Activated T-cell treated with anti-CD3 and anti-CD28 coated beads, Interleukin-2, amount 50 U/mL, for 48 hours (primary cell): ENCODE measurements at regions not wholly inside any gene's neighbourhood (a gene's known extent, or its start where the extent isn't known, plus 50 kb on each side); places are given as distances from the start of the nearest gene placed in this dataset.

Experiments
- DNase-seq, 2 experiments: peaks; one replicate each; pipeline ENCODE4 v3.0.0-alpha.2; 2020

DNA sequence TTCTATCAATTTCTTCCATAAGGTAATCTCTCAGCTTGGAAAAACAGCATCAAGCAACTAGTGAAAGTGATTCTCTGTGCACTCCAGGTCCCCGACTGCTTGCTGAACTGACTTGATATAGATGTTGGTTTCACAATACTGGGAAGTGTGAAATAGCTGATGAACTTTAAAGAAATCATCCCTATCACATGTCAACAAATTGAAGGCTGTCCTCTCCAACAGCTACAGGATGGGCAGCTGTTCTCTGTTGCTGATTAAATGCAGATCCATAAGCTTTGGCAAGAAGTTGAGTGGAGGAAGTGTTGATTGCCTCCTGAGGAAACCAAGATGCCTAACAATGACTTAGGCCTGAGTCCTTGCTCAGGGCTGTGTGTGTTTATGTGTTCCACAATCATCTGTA is 130.4 kb upstream of the GDF10 start:
- DNase-seq, result no peak

DNA sequence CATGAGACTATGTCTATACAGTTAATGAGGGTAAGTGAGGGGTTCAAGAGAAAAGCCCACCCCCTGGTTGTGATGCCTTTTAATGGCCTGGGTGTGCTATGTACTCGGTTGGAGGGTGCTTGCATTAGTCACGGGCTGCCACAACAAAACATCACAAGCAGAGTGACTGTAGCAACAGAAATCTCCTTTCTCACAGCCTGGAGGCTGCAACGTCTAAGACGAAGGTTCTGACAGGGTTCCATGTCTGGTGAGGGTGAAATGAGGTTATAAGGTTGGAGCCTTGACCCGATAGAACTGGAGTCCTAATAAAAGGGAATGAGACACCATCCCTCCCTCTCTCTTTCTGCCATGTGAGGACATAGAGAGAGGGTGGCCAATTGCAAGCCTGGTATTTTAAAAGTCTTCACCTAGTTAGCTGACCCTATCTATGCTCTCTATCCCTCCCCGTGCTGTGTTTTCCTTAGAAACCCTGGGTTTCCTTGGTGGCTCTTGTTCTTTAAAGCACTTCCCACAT is 126.0 kb upstream of the GDF10 start:
- no peak for DNase-seq

DNA sequence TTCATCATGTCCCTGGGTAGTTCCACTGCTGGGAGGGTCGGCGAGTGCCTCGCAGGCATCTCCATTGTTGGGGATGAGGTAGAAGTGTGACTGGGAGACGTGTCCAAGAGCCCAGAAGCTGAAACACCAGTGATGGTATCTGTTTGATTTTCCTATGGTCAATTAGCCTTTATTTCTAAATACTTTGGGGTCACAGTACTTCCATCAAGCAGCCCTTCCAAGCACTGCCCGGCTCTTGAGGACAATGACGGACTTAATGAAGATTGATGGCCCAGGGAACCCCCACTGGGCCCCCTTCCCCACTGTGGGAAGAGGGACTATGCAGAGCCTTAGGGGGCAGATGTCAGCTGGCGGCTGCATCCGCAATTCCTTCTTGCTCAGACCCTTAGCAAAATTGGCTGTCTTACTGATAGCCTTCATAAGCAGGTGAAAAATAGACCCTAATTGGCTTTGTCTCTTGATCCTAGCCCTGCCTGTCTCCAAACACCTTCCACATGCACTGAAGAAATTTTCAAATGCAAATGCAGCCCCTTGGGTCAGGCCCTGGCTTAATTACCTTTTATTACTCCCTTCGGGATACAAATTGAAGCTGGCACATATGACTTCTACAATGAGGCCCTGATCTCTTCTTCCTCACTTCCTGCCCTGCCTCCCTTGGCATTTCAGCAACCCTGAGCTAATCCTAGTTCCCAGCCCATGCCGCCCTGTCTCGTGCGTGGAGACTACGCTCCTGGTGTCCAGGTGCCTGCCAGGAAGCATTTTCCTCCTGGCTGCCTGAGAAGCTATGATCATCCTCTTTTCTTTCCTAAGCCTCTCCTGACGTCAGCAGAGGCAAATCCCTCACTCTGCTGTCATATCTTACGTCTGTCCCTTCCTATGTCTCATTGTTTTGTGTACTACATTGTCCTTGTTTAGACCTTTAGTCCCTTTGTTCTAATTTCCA is 124.5 kb upstream of the GDF10 start:
- no peak for DNase-seq

DNA sequence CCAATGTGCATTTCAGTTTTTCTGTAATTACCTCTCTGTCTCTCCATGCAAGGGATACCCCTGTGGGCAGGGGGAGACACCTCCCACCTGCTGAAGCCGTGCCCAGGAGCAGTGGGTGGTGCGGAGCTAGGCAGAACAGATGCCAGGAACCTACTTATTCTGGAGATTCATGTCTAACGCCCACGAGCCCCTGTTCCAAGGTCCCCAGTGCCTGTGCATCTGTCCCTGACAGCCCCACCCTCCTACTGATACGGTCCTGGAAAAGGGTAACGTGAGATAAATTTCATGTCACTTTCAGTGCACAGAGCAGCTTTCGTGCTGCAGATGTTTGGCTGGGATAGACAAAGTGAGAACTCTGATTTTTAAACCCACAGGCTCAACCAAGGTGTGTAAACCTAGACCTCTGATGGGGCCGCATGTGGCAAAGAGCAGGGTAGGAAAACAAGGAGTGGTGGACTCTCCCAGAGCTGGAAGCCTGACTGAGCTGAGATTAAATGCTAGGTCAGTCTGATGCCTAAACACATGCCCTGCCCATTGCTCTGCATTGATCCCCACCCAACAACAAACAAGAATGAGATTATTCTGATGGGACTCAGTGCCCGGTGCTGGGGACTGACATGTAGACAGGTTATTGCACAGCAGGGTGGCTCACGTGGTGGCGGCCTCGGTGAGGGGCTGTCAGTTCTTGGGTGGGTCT is 123.6 kb upstream of the GDF10 start:
- no peak for DNase-seq

DNA sequence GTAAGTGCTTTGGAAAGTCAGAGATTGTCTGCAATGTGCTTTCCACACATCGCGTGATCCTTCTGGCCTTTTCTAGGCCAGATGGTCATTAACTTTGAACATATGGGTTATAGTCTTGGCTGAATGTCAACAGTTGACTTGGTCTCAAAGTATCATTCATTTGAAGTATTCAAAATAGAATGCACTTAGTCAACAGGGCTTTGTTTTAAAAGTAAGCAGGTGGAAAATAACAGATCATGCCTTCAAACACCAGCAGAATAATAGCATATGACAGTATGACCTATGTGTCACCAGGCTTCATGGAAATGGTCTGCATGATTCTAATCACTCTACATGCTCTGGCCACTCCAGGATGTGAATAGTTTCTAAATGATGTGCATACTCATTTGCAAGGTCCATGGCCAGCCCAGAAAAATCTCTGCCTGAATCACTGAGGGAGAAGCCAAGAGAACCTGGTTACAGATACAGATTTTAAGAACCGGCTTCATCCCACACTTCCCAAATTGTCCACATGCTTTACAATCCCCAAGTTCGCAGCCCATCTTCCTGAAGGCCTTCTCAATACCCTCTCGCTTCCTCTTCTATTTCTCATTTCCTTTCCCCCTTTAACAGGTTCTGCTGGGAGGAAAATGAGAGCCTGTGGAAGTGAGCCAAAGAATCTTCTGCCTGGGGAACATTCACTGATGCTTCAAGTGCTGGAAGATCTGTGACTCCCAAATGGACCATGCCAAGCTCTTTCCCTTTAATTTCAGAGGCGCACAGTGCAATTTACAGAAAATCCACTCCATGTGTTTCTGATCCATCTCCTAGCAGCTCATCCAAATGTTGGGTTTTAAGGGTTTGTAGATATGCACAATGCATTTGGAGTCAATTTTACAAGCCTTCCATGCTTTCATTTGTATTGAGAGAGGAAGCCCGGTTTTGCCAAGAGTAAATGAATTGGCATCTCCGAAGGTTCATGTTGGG is 122.8 kb upstream of the GDF10 start:
- no peak for DNase-seq

DNA sequence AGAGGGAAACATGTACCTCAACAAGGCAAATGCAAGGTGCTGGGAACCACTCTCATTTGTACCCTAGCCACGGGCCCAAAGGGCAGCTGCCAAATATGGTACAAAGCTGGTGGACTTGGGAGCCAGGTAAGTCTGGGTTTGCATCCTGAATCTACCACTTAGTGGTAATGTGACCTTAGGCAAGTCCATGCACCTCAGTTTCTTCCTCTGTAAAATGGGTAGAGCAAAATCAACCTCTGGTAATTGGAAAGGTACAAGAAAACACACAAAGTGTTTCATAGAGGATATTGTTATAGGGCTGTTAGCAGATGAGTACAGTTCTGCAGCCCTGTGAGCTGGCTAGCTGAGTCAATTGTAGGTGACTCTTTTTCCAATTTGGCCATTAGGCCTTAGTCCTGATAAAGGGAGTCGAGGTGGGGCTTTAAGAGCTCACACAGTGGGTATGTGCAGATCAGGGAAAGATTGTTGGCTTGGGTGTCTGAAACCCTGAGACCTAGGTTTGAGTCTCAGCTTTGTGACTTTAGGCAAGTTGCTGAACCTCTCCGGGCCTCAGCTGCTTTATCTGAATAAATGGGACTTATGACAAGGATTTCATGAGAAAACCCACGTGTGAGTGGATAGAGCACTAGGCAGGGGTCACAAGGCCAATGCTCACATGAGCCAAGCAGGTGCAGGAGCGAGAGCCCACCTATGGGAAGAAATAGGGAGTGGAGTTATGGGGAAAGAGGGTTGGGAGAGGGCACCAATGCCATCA is 121.3 kb upstream of the GDF10 start:
- DNase-seq, result no peak

DNA sequence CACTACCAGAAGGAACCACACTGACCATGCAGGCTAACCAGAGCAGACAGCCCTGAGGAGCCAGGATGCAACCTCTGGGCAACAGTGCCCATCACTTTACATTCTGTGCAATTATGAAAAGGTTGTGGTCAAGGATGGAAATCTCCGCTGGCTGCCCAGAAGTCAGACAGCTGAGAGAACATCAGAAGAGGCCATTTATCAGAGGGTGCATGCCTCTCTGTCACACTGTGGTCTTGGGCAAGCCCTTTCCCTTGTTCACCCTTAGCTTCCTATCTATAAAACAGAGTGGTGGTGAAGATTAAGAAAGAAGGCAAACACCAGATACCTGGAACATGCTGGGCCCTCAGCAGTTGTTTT is 120.7 kb upstream of the GDF10 start:
- DNase-seq, result no peak

DNA sequence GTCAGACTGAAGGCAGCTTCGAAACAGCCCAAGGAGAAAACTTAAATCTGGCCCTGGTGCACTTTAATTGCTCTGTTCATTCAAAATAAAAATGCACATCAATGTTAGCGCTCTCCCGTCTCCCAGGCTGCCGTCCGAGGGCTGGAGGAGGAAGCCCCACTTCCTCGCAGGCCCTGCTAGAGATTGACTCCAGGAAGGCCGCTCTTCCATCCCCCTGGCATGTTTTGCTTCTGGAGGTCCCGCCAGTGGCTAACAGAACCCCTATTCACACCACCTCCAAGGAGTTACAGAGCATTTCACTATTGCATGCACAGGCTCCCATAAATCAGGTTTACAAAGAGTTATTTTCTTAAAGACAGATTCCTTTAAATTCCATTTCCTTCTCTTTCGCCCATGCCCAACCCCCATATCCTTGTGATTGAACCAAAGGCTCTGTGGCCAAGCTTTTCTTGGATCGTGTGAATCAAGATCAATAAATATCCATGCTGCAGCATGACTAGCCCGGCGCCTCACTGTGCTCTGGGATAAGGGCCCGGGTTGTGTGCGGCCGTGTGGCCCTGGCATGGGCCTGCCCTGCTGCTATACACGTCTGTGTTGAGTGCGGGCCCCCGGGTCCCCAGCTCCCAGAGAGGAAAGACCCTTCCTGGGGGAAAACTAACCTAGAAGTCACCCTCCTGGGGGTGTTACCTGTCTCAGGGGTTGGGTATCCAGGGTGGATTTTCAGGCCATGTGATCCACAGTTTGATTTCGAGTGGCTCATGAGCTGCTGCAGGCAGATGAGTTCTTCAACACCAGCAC is 118.7 kb upstream of the GDF10 start:
- DNase-seq, result no peak

DNA sequence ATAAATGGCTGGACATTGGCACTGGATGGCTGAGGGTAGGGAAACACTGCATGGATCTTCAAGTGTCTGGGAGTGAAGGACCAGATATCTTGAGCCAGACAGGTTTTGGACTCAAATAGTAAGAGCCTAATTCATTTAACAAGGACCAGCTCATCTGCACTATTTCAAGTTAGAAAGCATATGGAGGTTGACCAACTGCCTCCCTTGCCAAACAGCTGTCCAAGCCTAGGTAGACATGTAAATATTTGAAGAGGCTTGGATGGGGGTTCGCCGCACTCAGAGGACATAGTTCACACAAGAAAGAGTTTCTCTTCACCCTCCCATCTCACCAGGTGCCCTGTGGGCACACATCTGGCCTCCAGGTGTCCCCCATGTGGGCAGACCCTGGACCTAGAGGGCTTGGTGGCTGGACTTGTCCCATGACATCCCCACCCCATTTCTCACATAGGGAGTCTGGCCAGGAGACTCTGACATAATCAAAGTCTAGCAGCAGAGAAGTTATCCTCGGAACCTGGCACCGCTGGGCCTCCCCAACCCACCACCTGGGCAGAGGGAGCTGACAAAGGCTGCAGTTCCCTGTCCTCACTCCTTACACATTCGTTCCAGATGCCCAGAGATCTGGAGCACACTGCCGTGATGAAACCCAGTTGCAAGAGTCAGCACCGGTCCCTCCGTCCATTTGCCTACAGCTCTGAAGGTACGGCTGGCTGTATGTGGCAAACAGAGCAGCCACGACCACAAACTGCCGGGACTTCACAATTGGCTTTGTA is 116.9 kb upstream of the GDF10 start:
- DNase-seq, result no peak

DNA sequence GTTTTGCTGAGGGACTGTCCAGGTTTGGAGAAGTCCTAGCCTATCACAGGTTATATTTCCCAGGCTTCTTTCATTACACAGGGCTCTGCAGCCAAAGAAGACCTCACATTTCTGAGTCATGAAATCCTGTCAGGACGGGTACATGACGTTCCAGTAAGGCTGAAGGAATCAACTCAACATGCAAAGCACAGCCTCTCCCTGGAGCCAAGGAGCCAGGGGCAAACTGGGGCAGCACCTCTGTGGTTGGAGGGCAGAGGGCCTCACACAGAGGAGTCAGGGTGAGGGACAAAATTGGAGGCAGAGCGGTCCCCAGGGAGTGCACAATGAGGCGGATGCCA is 116.3 kb upstream of the GDF10 start:
- DNase-seq, result no peak

DNA sequence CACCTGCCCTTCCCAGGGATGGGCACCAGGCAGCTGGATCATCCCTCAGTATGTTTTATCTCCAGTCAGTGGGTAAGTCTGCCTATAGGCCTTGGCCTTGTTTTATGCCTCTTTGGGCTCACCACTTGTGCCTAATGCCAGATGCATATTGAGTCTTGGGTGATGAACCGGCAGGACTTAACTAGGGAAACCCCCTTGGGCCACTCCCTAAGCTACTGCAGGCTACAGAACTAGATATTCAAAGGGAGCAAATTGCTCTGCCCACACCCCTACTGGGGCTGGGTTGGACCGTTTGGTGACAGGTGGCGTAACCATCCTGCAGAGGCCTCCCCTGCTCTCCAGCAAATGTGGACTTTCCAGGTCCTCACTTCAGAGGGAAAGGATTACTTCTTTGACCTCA is 115.7 kb upstream of the GDF10 start:
- no peak for DNase-seq

DNA sequence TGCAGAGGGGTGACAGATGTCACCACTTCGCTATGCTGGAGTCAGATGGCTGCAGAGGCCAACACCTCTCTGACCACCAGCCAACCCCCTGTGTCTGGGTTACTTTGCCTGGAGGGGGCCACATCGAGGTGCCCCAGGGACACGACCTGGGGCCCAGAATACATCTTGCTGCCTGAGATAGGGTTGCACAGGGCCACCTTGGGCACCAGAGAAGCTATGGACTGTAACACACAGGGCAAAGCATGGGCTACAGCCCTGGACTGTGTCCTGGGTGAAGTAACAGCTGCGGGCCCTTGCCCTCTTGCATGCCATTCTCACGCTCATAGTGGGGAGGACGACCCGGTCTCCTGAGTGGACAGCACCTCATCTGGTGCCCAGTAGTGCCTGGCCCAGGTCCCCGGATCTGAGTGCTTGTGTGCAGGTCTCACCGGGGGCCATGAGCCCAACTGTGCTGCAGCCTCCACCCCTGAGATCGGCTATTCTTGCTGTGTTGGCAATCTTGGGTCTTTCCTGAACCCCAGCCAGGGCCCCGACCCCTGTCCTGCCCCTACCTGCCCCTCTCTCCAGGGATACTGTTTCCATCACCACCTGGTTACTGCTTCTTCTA is 115.2 kb upstream of the GDF10 start:
- no peak for DNase-seq

DNA sequence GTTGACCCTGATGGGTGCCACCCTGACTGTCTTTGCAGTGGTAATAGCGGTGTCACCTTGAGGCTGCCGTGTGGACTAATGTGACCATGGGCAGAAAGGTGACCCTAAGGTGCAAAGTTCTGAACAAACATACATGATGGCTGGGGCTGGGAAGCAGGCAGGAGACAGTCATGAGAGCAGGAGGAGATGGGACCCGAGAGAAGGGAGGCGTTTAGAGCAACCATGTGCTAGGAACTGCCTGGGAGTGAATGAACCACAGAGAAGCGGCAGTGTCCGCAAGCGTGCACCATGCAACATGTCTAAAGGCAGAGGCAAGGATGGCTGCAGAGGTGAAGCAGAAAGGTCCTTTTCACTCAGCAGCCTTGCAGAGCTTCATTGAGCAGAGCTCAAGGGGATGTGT is 113.1 kb upstream of the GDF10 start:
- no peak for DNase-seq

DNA sequence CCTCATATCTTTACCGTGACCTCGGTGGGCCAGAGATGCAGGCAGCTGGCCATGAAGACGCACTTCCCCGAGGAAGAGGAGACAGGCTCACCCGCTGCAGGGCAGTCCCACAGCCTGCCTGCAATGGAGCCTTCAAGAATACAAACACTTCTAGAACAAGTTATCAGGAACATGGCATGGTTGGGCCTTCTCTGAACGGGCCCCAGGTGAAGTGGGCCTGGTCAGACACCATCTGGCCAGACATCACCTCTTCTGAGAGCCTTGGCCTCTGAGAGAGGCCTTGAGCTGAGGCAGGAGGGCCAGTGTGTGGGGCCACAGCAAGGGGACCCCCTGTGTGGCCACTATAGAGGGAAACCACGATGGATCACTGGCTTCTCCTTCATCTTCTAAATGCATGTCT is 112.4 kb upstream of the GDF10 start:
- DNase-seq, result no peak

DNA sequence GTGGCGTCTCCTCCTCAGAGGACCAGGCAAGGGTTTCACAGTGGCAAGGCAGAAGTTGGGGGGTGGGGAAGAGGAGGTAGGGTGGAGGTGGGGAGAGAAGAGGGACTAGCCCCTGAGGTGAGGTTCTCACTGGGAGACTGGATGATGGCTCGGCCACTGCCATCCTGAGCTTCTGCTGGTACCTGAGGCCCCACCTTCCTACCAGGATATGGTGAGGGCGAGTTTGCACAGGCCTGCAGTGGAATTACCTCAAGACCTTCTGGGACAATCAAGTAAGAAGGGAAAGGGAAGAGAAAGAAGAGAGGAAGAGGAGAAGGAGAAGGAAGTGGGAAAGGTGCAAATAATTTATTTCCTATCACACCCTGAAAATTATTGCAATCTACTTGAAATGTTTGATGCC is 111.8 kb upstream of the GDF10 start:
- DNase-seq, result no peak

DNA sequence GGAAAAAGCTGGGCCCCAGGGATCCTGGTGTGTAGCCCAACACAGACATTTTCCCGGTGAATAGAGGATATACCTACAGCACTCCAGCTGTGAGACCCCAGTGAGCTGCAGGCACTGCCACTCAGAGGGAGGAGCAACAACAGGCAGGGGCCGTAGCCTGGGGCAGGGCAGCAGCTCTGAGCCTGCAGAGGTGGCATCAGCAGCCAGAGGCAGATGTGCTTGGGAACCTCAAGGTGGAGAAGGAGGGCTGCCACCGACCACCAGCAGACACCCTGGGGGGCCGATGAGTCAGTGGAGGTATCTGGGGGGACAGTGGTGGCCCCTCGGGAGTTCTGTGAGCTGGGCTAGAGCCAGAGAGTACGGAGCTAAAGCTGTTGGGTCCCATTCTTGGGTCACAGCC is 110.2 kb upstream of the GDF10 start:
- DNase-seq, result no peak

DNA sequence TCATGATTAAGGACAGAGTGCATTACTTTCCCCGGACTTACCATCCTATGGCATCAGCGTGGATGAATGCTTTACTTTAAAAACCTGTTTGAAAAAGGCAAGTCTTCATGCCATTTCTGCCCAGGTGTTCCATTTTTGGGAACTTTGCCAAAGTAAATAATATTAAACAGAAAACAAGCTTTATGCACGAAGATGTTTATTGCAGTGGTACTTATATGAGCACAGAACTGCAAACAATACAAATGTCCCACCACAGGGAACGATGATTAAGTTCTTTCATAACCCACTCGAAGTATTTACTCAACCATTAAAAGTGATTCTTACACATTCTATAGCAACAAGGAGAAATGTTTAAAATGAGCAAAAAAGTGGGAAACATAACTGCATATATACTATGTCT is 109.7 kb upstream of the GDF10 start:
- DNase-seq, result no peak

DNA sequence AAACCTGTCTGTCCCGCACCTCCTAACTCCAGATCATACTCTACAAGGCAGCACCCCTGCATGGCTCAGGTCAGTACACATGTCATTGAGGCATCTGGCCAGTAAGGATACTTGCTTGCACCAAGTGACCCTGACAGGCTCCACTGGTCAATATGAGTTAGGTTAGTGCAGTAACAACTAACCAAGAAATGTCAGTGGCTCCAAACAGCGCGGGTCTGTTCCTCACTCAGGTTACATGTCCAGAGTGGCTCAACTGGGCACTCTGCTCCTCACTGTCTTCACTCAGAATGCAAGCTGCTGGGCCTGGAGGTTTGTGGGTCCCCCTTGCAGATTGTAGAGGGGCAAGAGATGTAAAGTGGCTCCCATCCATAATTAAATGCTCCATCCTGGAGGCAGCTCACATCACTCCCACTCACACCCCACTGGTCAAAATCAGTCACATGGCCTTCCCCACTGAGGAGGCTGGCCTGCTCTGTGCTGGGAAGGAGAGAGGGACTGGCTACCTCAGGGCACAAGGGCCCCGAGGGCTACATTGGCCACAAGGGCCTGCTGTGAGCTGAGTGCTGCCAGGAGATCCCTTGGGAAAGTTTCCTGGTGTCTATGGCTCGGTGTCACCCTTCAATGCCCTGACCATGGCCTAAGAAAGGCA is 109.1 kb upstream of the GDF10 start:
- no peak for DNase-seq

DNA sequence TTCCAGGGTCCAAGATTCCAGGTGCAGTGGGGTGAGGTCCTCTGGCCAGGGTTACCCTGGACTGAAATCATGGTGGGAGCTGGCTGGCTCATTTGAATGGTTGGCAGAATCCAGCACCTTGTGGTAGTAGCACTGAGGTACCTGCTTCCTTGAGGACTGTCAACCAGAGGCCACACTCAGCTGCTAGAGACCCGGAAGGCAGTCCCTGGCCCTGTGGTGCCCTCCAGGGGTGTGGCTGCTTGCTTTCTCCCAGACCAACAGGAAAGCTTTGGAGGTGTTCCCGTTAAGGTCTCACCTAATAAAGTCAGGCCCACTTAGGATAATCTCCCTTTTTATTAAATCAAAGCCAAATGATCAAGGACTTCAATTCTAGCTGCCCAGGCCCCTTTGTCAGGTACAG is 107.7 kb upstream of the GDF10 start:
- DNase-seq, result no peak

DNA sequence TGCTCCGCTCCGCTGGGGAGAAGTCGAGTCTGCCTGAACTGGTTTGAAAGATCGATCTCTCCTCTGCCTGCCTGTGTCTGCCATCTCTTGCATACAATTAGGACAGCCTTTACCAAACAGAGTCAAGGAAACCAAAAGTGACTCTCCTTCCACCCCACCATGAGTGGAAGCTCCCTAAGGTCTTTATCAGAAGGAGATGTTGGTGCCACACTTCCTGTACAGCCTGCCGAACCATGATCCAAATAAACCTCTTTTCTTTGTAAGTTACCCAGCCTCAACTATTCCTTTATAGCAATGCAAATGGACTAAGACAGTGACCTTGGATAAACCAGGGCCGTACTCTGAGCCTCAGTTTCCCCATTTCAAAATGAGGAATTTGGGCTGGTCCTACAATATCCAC is 106.3 kb upstream of the GDF10 start:
- DNase-seq, result no peak
